ENCODE measurements at regions not wholly inside any gene's neighbourhood (a gene's known extent, or its start where the extent isn't known, plus 50 kb on each side); places are given as distances from the start of the nearest gene placed in this dataset.

- no peak for DNase-seq
These were observed 633.2 kb upstream of the PKDCC start for GRCh38 chr2:41414486-41415230.

- no peak for DNase-seq
These were observed 630.3 kb upstream of the PKDCC start for GRCh38 chr2:41417511-41417910.

GRCh38 chr2:41420219-41420618 is 627.6 kb upstream of the PKDCC start:
- no peak for DNase-seq

- no peak for DNase-seq
These were observed 626.9 kb upstream of the PKDCC start for GRCh38 chr2:41420872-41421271.

GRCh38 chr2:41431756-41432155 is 616.1 kb upstream of the PKDCC start:
- DNase-seq, result peak; percentile 96

- DNase-seq, result no peak
These were observed 615.4 kb upstream of the PKDCC start for GRCh38 chr2:41432459-41432858.

GRCh38 chr2:41434991-41435390 is 612.8 kb upstream of the PKDCC start:
- no peak for DNase-seq

- no peak for DNase-seq
These were observed 605.9 kb upstream of the PKDCC start for GRCh38 chr2:41441958-41442357.

GRCh38 chr2:41445865-41446264 is 602.0 kb upstream of the PKDCC start:
- no peak for DNase-seq

GRCh38 chr2:41446266-41446665 is 601.6 kb upstream of the PKDCC start:
- no peak for DNase-seq

- DNase-seq, result peak; percentile 46
These were observed 599.6 kb upstream of the PKDCC start for GRCh38 chr2:41448221-41448620.

GRCh38 chr2:41457026-41457425 is 590.8 kb upstream of the PKDCC start:
- no peak for DNase-seq

- DNase-seq, result no peak
These were observed 587.2 kb upstream of the PKDCC start for GRCh38 chr2:41460661-41461060.

- no peak for DNase-seq
These were observed 583.4 kb upstream of the PKDCC start for GRCh38 chr2:41464395-41464794.

GRCh38 chr2:41475959-41476358 is 571.9 kb upstream of the PKDCC start:
- DNase-seq, result no peak

- DNase-seq, result no peak
These were observed 565.2 kb upstream of the PKDCC start for GRCh38 chr2:41482659-41483058.

GRCh38 chr2:41483226-41483625 is 564.6 kb upstream of the PKDCC start:
- DNase-seq, result peak; percentile 65

GRCh38 chr2:41483982-41484857 is 563.6 kb upstream of the PKDCC start:
- DNase-seq, result no peak

GRCh38 chr2:41484858-41485234 is 563.0 kb upstream of the PKDCC start:
- DNase-seq, result no peak

GRCh38 chr2:41486948-41487347 is 560.9 kb upstream of the PKDCC start:
- DNase-seq, result no peak

GRCh38 chr2:41488888-41489287 is 558.9 kb upstream of the PKDCC start:
- no peak for DNase-seq

- no peak for DNase-seq
These were observed 558.2 kb upstream of the PKDCC start for GRCh38 chr2:41489638-41490037.

GRCh38 chr2:41495050-41495449 is 552.8 kb upstream of the PKDCC start:
- DNase-seq, result no peak

- no peak for DNase-seq
These were observed 550.9 kb upstream of the PKDCC start for GRCh38 chr2:41496908-41497307.

All from DMS153 (cell line).